SK-N-SH treated with all-trans-retinoic acid at 6 μM for 48 hours (cell line): ENCODE measurements at regions not wholly inside any gene's neighbourhood (a gene's known extent, or its start where the extent isn't known, plus 50 kb on each side); places are given as distances from the start of the nearest gene placed in this dataset.

ENCODE experiments used
- CSRNP3 ChIP-seq: fragments of 250-450 bp; sonication (Bioruptor Pico); IDR thresholded peaks from 2 replicates; pipeline ENCODE4 v1.5.1; 2021; ENCODE audit warnings: mild to moderate bottlenecking, moderate library complexity
- ESRRG ChIP-seq: fragments of 250-450 bp; sonication (Bioruptor Pico); IDR thresholded peaks from 2 replicates; pipeline ENCODE4 v1.6.1; 2021; ENCODE audit warnings: mild to moderate bottlenecking
- ISL1 ChIP-seq: fragments of 250-450 bp; sonication (Bioruptor Pico); IDR thresholded peaks from 2 replicates; pipeline ENCODE4 v2.1.2; 2022; ENCODE audit warnings: mild to moderate bottlenecking, moderate library complexity
- OSR1 ChIP-seq: fragments of 250-450 bp; sonication (Bioruptor Pico); IDR thresholded peaks from 2 replicates; pipeline ENCODE4 v1.8.0; 2022; ENCODE audit warnings: moderate library complexity, mild to moderate bottlenecking, inconsistent platforms
- PATZ1 ChIP-seq: fragments of 250-450 bp; sonication (Bioruptor Pico); IDR thresholded peaks from 2 replicates; pipeline ENCODE4 v1.8.0; 2020; ENCODE audit warnings: mild to moderate bottlenecking, moderate library complexity, borderline replicate concordance
- POU6F1 ChIP-seq: fragments of 250-450 bp; sonication (Bioruptor Pico); IDR thresholded peaks from 2 replicates; pipeline ENCODE4 v1.8.0; 2021; ENCODE audit warnings: low read depth, mild to moderate bottlenecking, moderate library complexity, borderline replicate concordance
- SNAI2 ChIP-seq: fragments of 250-450 bp; sonication (Bioruptor Pico); IDR thresholded peaks from 2 replicates; pipeline ENCODE4 v1.5.0; 2020; ENCODE audit warnings: mild to moderate bottlenecking, moderate library complexity
- TOX ChIP-seq: fragments of 250-450 bp; sonication (Bioruptor Pico); IDR thresholded peaks from 2 replicates; pipeline ENCODE4 v1.8.0; 2021; ENCODE audit warnings: mild to moderate bottlenecking, moderate library complexity, borderline replicate concordance
- ZNF565 ChIP-seq: fragments of 450-650 bp; formaldehyde crosslinking; conservative IDR thresholded peaks from 2 replicates; pipeline ENCODE4 v1.5.0; 2020; ENCODE audit warnings: low read depth, mild to moderate bottlenecking, moderate library complexity

GRCh38 chr20:52569201-52569600 is 377.6 kb upstream of the ZFP64 start:
- TF ChIP-seq TOX (no peak), OSR1 (no peak), POU6F1 (CRISPR knock-in tag) (no peak), ISL1 (no peak), ESRRG (CRISPR knock-in tag) (no peak), ZNF565 (CRISPR knock-in tag) (no peak), CSRNP3 (CRISPR knock-in tag) (no peak), PATZ1 (CRISPR knock-in tag) (no peak), SNAI2 (CRISPR knock-in tag) (no peak)
